Activated T-cell treated with anti-CD3 and anti-CD28 coated beads for 24 hours (primary cell): ENCODE measurements at regions not wholly inside any gene's neighbourhood (a gene's known extent, or its start where the extent isn't known, plus 50 kb on each side); places are given as distances from the start of the nearest gene placed in this dataset.

Experiments
- DNase-seq: peaks from one replicate; pipeline ENCODE4 v3.0.0-alpha.2; 2020; ENCODE audit warnings: low read depth

- no peak for DNase-seq
These were observed 74.7 kb upstream of the PIWIL1 start for GRCh38 chr12:130263025-130263424.

GRCh38 chr12:130263996-130264395 lies 73.7 kb upstream of the PIWIL1 start:
- no peak for DNase-seq

- DNase-seq, result no peak
These were observed 70.9 kb upstream of the PIWIL1 start for GRCh38 chr12:130266751-130267150.

GRCh38 chr12:130280231-130280630 lies 57.5 kb upstream of the PIWIL1 start:
- no peak for DNase-seq

- no peak for DNase-seq
These were observed 56.9 kb upstream of the PIWIL1 start for GRCh38 chr12:130280742-130281141.

- peak; percentile 15 for DNase-seq
These were observed 56.4 kb upstream of the PIWIL1 start for GRCh38 chr12:130281153-130281799.

- no peak for DNase-seq
These were observed 51.6 kb upstream of the PIWIL1 start for GRCh38 chr12:130286041-130286440.

- no peak for DNase-seq
These were observed 50.8 kb upstream of the PIWIL1 start for GRCh38 chr12:130286741-130287440.
